ENCODE measurements at regions not wholly inside any gene's neighbourhood (a gene's known extent, or its start where the extent isn't known, plus 50 kb on each side); places are given as distances from the start of the nearest gene placed in this dataset.

- ATAC-seq (no peak), DNase-seq (no peak)
- ChIA-PET POLR2A (no interaction called here), CTCF (no interaction called here)
- no peak overlapping the region for H3K27ac Mint-ChIP-seq
- H3K4me3 Mint-ChIP-seq = no peak overlapping the region
- intact Hi-C loops (cut with micrococcal nuclease) = no loop called here
- peaks cover 1% of the 10 kb centered on the region for H3K27me3 Mint-ChIP-seq
- TF ChIP-seq CTCF (IDR thresholded peaks at IDR 0.05) = no peak
- no peaks in the 10 kb centered on the region for H3K36me3 Mint-ChIP-seq (ENCODE audit: low read depth)
- peaks cover 3% of the 10 kb centered on the region for H3K9me3 Mint-ChIP-seq
- H3K4me1 Mint-ChIP-seq (ENCODE audit: low read depth) = no peaks in the 10 kb centered on the region
Measured at GRCh38 chr3:3560591-3561311, 238.5 kb upstream of the LRRN1 start.

- DNase-seq = no peak
- Mint-ChIP-seq H3K4me1 (ENCODE audit: low read depth) (no peaks in the 10 kb centered on the region), H3K27me3 (peaks cover 1% of the 10 kb centered on the region), H3K4me3 (no peak overlapping the region), H3K9me3 (peaks cover 3% of the 10 kb centered on the region), H3K36me3 (ENCODE audit: low read depth) (no peaks in the 10 kb centered on the region), H3K27ac (no peak overlapping the region)
- ChIA-PET CTCF (interaction anchor here (0.6 kb wide), 1 partner anchor 30 kb away, joined by 3 read pairs; no protein-coding TSS in a partner anchor), POLR2A (no interaction called here)
- no peak for ATAC-seq
- TF ChIP-seq CTCF (IDR thresholded peaks at IDR 0.05) = no peak
- intact Hi-C loops (cut with micrococcal nuclease) = no loop called here
Measured at GRCh38 chr3:3559786-3560185, 239.4 kb upstream of the LRRN1 start.

- POLR2A ChIA-PET = no interaction called here
Measured at GRCh38 chr3:3556078-3556477, 243.2 kb upstream of the LRRN1 start.

GRCh38 chr3:3553236-3553635 is 246.0 kb upstream of the LRRN1 start:
- no peak for TF ChIP-seq CTCF (IDR thresholded peaks at IDR 0.05)
- no peaks in the 10 kb centered on the region for H3K36me3 Mint-ChIP-seq (ENCODE audit: low read depth)
- H3K4me1 Mint-ChIP-seq (ENCODE audit: low read depth) = no peaks in the 10 kb centered on the region
- peaks cover 3% of the 10 kb centered on the region for H3K9me3 Mint-ChIP-seq
- H3K4me3 Mint-ChIP-seq = no peak overlapping the region
- DNase-seq (no peak), ATAC-seq (no peak)
- ChIA-PET CTCF (no interaction called here), POLR2A (no interaction called here)
- no peak overlapping the region for H3K27ac Mint-ChIP-seq
- H3K27me3 Mint-ChIP-seq = peaks cover 1% of the 10 kb centered on the region
- intact Hi-C loops (cut with micrococcal nuclease) = no loop called here

More at GRCh38 chr3:3556078-3556477, 243.2 kb upstream of the LRRN1 start:
- CTCF ChIA-PET = no interaction called here
- H3K4me3 Mint-ChIP-seq = no peak overlapping the region
- ATAC-seq = no peak
- no peak for DNase-seq
- peaks cover 3% of the 10 kb centered on the region for H3K9me3 Mint-ChIP-seq
- no peaks in the 10 kb centered on the region for H3K36me3 Mint-ChIP-seq (ENCODE audit: low read depth)
- TF ChIP-seq CTCF (IDR thresholded peaks at IDR 0.05) = no peak
- H3K4me1 Mint-ChIP-seq (ENCODE audit: low read depth) = no peaks in the 10 kb centered on the region
- H3K27me3 Mint-ChIP-seq = peaks cover 1% of the 10 kb centered on the region
- H3K27ac Mint-ChIP-seq = no peak overlapping the region
- intact Hi-C loops (cut with micrococcal nuclease) = no loop called here

- peaks cover 1% of the 10 kb centered on the region for H3K27me3 Mint-ChIP-seq
- ChIA-PET CTCF (no interaction called here), POLR2A (no interaction called here)
- TF ChIP-seq CTCF (IDR thresholded peaks at IDR 0.05) = no peak
- H3K4me3 Mint-ChIP-seq = no peak overlapping the region
- H3K27ac Mint-ChIP-seq = no peak overlapping the region
- H3K36me3 Mint-ChIP-seq (ENCODE audit: low read depth) = no peaks in the 10 kb centered on the region
- ATAC-seq (no peak), DNase-seq (no peak)
- H3K4me1 Mint-ChIP-seq (ENCODE audit: low read depth) = no peaks in the 10 kb centered on the region
- intact Hi-C loops (cut with micrococcal nuclease) = no loop called here
- H3K9me3 Mint-ChIP-seq = peaks cover 3% of the 10 kb centered on the region
Measured at GRCh38 chr3:3552761-3553160, 246.5 kb upstream of the LRRN1 start.

Data from activated CD8-positive, alpha-beta T cell treated with anti-CD3 and anti-CD28 coated beads for 36 hours (primary cell).